TTC549 (cell line): ENCODE measurements at regions not wholly inside any gene's neighbourhood (a gene's known extent, or its start where the extent isn't known, plus 50 kb on each side); places are given as distances from the start of the nearest gene placed in this dataset.

ENCODE experiments used
- FAIRE-seq: peaks from 2 replicates; lab custom pipeline; 2012; peaks lifted over from hg19 to GRCh38; lab: Jason Lieb, UNC

DNA sequence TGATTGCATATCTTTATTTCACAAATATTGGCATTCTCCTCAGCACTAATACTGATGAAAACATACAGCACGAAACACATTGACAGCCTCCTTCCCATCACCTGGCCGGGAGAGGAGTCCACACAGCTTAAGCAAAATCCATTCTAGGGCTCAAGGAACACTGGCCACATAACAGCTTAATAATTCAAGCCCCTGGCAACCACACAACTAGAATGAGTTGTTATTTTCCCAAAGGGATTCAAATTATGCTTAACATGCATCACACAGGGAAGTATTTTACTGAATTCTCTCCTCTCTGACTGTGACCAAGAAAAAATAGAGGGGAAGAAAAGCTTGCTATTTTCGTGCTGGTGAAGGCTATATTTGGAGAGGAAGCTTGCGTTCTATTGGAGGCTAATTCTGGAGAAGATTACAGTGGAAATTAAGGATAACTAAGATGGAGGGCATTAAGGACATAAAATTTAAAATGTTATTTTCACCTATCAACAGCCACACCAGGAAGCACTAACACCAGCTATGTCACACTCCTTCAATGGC lies 198.5 kb downstream of the ADGRG6 start:
- FAIRE-seq = no peak

DNA sequence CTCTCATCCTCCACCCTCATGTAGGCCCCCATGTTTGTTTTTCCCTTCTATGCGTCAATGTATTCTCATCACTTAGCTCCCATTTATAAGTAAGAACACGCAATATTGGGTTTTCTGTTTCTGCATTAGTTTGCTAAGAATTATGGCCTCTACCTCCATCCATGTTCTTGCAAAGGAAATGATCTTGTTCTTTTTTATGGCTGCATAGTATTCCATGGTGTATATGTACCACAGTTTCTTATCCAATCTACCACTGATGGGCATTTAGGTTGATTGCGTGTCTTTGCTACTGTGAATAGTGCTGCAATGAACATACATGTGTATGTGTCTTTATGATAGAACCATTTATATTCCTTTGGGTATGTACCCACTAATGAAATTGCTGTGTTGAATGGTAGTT lies 200.0 kb downstream of the ADGRG6 start:
- no peak for FAIRE-seq

DNA sequence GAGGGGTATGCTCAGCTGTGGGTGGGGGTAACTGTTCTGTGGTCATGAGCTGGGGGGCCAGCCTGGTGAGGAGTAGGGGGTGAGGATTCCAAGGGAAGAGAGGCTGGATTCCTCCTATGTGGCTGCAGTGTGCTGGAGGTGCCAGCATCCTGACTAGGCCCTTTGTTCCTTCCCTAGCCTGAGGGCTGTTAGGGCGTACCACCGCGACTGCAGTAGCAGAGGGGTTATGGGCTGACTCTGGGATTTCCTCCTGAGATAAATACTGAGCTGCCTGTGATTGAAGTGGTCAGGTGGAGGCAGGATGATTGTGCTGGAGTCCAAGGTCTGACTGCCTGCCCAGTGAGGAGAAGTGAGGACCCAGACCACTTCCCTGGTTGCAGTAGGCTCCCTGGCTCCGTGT lies 205.3 kb downstream of the ADGRG6 start:
- FAIRE-seq = no peak

DNA sequence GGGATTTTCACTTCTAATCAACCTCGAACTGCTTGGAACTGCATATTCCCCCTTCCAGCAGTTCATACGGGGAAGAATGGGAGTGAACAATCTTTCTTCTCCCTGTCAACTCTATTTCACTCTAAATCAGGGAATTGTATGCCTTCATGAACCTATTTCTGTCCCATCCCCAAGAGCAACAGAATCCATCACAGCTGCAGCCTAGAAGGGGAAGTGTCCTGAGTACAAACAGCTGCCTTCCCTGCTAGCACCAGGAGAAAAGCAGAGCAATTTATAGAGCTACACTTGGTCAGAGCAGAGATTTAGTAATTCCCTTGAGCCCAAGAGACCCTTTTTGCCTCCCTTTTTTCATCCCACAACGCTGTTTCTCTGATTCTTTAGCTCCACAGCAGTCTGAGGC lies 208.4 kb downstream of the ADGRG6 start:
- FAIRE-seq = no peak

DNA sequence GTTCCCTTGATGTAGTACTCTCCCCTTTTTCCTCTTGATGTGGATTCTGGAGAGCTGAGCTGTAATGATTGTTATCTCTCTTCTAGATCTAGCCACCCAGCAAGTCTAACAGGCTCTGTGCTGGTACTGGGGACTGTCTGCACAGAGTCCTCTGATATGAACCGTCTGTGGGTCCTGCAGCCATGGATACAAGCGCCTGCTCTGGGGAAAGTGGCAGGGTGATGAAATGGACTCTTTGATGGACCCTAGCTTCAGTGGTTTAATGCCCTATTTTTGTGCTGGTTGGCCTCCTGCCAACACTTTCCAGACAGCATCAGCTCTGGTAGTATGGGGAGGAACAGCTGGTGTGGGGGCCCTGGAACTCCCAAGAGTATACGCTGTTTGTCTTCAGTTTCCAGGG lies 216.3 kb downstream of the ADGRG6 start:
- no peak for FAIRE-seq

DNA sequence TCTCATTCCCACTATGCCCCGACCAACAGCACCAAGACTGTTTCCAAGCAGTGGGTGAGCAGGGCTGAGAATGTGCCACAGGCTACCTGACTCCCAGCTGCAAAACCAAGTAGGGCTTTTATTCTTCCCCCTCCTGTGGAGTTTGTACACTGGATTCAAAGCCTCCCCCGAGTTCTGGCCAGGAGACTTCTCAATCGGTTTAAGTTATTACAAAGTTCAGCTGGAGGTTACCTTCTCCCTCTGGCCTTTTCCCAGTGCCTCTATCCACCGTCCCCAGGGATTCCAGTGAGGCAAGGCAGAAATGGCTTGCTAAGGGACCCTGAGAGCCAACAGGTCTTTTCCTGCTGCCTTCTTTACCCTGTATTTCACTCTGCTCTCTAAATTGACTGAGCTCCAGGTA lies 217.0 kb downstream of the ADGRG6 start:
- FAIRE-seq = no peak

DNA sequence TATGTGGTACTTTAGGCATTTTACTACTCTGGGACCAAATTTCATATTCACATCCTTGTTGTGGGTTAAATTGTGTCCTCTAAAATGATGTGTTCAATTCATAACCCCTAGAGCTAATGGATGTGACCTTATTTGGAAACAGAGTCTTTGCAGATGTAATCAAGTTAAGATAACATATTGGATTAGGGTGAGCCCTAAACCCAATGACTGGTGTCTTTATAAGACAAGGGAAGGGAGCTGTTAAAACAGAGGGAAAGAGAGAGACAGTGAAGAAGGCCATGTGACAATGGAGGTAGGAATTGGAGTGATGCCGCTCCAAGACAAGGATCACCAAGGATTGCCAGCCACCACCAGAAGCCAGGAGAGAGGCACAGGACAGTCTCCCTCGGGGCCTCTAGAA lies 220.0 kb downstream of the ADGRG6 start:
- no peak for FAIRE-seq

DNA sequence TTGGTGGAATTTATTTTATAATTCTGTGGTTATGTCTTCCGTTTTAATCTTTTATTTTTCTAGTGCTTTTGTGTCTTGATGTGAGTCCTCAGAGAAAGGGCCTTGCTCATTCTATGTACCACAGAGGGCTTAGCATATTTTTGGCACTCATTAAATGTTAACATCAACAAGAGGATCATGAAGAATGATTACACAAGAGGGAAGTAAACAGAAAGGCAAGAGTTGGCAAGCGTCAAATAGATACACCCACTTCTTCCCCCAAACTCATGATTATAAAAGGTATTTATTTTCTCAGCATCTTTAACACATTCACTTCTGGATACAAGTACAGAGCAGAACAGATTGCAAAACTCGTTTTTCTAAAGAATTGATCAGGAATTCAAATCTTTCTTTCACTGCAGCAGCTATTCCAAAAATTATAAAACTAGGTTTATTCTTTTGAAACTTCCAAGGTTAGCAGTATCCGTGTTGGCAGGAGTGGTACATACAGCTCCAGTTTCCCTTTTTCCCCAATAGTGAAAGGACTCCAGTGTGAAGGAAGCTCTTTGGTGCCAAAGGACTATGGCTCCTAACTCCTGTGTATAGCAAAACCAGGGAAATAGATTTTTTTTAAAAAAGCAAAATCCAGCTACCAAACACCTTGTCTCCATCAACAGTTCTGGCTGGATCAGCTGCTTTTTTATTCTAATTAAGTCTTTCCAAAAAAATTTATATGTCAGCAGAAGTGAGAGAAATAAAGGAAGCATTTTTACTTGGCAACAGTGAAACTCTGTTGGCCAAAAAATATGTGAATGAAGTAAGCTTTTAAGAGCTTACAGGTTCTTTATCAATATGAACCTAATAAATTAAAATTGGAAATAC lies 221.9 kb downstream of the ADGRG6 start:
- no peak for FAIRE-seq

DNA sequence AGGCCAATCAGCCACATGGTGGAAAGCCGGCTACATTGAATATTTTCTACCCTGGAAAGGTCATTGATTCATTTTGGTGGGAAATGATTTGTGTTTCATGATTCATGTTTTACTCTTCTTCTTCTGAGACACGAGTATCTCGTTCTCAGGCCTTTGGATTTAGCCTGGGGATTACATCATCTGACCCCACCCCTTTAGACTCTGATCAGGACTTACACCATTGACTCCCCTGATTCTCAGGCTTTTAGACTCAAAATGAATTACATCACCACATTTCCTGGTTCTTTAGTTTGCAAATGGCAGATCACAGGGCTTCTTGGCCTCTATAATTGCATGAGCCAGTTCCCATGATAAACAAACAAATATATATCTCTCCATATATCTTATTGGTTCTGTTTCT lies 228.8 kb downstream of the ADGRG6 start:
- no peak for FAIRE-seq

DNA sequence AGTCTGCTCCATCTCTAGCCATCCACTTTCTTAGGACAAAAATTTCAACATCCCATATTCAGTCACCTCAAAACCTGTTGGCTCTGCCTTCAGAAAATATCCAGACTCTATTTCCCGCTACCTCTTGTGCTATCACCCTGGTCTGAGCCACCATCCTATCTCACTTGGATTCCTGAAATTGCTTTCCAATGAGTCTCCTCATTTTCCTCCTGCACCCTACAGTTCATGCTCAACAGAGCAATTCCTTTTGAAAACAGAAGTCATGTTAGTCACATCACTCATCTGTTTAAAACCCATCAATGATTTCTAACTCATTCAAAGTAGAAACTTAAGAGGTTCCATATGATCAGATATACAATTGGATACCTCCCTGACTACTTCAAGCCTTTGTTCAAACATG lies 229.9 kb downstream of the ADGRG6 start:
- FAIRE-seq = no peak

DNA sequence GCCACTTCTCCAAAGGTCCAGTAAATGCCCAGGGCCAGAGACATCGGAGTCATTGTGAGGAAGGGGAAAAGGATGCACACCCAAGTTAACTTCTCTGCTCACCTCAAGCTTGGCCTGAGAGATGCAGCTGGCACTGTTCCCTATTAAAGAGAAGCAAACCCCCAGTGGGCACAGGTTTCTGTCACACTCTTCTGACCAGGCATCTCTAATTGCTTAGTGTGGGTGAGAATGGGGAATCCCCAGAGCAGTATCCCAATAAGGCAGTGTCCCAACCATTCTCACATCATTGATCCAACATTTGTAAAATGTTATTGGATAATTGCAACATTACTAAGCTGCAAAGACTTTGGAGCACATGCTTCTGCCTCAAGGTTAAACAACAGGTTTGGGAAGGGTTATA lies 232.3 kb downstream of the ADGRG6 start:
- no peak for FAIRE-seq

DNA sequence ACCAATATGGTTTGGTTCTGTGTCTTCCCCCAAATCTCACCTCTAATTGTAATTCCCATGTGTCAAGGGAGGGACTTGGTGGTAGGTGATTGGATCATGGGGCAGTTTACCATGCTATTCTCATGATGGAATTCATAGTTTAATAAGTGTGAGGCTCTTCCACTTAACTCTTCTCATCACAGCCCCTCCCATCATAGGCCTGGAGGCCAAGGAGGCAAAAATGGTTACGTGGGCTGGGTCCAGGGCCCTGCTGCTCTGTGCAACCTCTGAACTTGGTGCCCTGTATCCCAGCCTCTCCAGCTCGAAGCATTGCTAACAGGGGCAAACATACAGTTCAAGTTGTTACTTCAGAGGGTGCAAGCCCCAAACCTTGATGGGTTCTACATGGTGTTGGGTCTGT lies 232.7 kb downstream of the ADGRG6 start:
- FAIRE-seq = no peak

DNA sequence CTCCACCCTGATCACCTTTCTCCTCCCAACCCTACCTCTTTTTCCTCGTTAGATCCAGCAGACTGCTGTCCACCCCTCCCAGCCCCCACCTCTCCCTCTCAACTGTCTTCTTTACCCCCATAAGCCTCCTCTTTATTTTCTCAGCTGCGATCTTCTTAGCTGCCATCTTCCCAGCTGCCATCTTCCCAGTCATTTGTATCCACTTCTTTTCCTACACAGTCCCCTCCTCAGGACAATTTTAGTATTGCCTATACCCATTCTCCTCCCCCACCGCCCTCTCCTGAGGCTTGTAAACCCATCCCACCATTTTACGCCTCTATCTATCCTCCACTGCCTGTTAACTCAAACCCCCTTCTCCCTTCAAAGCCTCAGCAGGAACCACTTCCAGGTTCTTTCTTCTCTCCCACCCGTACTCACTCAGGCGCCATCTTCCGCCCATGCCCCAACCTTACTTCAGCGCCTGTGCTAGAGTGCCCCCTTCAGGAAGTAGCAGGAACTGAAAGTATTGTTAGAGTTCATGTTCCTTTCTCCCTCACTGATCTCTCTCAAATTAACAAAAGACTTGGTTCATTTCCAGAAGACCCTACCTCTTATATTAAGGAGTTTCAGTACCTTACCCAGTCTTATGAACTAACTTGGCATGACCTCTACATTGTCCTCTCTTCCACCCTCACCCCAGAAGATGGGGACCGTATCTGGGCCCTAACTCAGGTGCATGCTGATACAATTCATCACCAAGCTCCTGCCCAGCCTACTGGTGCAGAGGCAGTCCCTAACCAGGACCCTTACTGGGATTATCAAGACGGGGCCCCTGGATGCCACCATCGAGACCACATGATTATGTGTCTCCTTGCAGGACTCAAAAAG lies 236.0 kb downstream of the ADGRG6 start:
- no peak for FAIRE-seq

DNA sequence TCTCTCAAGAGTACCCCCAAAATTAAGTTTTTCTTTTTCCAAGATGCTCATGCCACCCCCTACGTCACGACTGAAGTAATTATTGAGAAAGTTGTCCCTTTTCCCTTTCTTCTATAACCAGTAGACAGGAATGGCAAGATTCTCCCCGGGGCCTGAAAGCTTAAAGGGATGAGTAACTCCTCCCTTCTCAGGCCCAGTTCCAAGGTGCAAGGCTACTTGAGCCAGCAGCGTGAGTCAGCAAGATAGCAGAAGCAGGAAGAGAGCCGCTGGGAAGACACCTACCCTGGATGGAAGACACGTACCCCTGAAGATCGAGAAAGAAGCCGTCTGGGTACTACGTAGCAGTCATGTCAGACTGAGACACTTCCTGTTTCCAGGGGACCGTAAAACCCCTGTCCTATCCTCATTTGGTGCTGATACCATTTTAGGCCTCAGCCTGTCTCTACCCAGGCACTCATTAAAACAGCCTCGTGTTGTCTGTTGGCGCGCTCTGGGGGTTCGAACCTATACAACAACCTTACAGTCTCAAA lies 241.0 kb downstream of the ADGRG6 start:
- no peak for FAIRE-seq

DNA sequence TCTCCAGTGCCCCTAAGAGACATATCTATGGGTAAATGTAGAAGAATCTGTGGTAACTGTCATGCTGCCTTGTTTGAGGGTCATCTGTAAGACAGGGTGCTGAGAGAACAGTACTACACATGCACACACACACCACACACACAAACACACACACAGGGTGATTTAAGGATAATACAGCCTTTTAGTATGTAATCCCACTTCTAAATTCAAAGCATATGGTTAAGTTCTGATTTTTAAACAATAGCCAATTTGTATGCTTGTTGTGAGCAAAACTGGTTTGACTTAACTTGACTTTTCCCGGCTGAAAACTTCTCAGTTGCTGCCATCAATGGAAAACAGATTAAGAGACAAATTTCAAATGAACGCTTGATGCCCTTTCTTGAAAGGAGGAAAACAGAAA lies 241.8 kb downstream of the ADGRG6 start:
- FAIRE-seq = no peak

DNA sequence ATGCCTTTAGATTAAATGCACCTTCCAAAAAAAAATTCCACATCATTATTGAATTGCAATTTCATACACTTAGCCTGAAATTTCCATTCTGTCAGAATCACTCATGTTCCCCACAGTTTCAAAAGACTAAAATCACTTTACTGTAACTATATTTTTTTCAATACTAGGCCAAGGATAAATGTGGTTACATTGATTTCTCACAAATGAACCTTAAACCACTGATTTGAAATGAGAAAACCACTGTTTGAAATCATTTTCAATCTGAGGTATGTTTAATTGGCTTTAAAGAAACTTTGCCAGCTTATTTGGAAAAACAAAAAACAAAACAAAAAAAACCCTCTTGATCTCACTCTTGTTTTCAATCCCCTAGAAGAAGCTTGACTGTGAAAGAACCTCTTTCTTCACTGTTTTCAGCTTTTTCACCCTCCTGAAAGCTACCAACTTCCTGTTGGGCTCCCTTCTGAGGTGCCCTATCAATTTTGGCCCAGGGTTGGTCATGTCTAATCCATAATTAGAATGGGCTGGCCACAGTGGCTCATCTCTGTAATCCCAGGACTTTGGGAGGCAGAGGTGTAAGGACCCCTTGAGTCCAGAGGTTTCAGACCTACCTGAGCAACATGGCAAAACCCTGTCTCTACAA lies 242.5 kb downstream of the ADGRG6 start:
- FAIRE-seq = no peak

DNA sequence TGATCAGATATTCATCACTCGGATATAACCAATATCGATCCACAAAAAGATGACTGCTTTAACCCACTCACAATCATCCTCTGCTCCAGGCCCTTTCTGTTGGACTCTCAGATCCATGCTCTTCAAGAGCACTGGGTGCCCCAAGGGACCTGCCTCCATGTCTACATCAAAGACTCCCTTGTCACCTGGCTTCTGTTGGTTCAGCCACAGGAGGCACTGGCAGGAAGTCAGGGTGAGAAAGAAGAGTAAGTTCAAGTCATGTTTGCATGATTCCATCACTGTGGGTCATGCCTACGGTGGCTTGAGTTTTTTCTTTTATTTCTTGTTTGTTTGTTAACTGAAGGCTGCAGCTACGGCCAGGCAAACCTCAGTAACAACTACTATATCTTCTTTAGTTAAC lies 243.3 kb downstream of the ADGRG6 start:
- FAIRE-seq = no peak

DNA sequence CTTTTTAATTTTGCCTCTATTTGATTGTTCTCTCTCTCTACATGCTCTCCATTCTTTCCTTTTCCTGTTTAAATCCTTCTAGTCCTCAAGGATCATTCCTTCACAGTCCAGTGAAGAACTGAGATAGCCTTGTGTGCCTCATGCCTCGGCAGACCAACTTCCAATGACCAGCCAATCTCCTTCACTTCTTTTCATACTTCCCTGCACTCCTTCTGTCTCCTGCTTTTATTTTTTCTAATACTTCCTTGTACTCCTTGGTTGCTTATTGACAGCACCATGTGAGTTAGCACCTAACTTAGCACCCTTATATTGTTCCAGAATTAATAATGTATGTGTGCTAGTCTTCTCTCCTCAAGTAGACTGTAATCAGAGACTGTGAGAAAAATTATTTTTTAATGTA lies 246.8 kb downstream of the ADGRG6 start:
- no peak for FAIRE-seq

DNA sequence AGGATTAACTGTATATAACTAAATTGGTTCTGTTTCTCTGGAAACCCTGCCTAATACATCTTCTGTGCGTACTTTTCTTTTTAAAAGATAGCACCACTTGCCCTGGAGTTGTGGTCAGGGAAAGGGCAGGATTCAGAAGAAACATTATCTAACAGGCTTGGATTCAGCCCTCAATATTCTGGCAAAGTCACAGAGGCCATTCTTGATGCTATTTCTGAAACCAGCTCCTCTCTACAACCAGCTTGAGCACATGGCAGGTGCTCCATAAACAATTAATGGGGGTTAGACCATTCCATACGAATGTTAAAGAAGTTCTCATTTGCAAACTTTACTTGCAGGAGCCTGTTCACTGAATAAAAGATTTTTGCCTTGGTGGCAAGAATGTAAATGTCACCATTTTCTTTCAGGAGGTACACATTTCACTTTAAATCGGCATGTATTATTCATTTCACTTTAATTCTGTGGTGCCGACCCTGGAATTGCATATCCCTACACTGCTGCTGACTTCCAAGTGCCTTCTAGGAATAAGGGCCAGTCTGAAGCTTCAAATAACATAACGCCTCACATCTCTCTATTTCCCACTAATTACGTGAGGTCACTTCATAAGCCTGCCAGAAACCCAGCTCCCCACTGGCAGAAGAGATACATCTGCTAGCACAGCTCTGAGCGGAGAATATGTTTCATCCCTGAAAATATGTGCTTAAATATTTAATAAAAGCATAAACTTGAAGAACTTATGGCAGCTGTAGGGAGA lies 248.7 kb downstream of the ADGRG6 start:
- FAIRE-seq = no peak

DNA sequence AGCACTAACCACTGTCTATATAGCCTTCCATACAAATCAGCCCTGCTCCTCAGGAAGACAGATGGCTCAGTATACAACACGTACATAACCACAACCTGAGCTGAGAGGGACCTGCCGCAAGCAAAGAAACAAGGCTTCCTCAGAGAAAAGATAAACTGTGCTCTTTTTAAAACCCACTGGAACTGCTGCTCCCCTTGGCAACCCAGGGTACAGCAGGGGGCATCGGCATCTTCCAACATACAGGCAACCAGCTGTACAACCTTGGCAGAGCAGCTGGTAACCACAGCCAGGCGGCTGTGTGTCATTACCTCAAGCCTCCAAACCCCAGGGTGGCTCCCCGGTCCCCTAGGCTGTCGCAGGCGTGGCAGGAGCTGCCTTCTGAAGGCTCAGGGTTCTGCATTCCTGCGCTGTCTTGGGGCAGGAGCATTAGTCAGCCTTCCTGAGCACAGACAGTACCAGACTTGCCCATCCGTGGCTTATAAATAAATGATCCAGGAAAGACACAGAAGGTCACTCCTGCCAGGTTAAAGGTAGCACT lies 249.5 kb downstream of the ADGRG6 start:
- no peak for FAIRE-seq

DNA sequence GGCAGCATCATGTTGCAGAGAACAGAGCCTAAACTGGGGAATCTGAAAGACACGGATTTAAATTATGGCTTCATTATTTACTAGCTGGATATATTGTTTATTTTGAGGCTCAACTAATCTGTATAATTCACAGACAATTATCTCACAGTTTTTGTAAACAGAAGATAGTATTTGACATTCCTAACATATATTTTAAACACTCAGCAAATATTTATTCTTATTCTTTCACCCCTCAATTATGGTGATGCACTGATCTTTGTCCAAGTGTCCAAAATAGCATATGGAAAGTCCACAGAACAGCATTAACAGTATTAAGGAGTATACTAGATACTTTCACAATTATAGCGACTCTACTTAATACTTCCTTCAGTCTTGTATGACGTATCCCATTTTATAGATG lies 257.0 kb downstream of the ADGRG6 start:
- no peak for FAIRE-seq
